ENCODE measurements at regions not wholly inside any gene's neighbourhood (a gene's known extent, or its start where the extent isn't known, plus 50 kb on each side); places are given as distances from the start of the nearest gene placed in this dataset.

DNA sequence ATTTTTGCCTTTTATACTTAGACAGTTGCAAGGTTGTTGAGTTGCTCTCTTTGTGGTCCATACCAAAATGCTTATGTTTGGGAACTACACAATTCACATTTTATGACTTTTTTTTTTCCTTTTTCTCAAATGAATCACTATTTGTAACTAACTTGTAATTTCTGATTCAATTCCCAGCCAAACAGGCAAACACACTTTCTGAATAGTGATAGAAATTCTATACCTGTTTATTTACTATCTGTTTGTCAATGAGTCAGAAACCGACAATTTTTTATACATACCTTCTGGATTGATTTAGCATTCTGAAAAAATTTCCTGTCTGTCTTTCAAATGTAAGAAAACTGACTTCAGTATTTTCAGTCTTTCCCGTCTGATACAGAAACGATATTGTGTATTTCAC is 69.1 kb downstream of the MBL2 start:
- no peak for DNase-seq (ENCODE audit: low spot score)

DNA sequence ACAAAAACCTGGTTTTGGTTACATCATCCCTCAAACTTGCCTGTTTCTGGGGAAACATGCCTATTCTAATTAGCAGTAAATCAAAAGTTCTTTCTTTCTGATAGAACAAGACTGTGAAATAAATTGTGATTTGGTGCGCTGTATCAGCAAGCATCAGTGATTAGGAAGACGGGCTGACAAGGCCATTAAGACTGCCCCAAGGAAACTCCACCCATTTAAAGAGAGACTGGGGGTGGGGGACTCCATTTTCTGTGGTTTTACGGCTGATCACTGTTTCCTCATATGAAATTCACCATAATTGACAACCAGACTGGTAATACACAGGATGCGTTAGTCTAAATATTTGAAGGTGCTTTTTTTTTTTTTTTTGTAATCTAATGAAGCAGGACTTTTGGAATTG is 68.7 kb downstream of the MBL2 start:
- DNase-seq (ENCODE audit: low spot score): no peak

DNA sequence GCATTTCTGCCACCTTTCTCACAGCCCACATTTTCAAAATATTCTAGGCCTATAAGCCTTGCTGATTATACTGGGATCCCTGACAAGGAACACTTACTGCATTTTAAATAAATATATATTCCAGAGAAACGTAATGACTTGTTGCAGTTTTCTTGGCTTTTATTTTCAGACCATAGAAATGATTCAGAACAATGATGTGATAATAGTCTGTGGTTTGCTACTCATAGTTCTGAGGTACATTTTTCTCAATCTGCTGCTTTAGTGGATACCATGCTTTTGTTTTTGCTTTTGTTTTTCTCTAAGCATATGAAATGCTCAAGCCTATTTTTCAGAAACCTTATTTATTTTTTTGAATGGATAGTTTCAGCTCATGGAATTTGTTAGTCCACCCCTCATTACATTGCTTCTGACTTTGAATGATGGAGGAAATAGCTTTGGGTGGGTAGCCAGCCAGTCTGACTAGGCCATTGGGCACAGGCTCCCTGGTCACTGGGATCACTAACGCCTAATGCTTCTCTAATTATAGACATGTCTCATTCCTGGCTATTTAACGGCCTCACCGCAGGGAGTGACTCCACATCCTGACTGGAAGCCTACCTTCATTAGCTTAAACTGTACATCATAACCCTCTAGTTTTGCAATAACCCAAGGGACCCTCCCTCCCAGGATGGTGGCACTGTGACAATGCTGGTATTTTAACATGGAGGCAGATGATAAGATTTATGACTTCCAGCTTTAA is 66.1 kb downstream of the MBL2 start:
- no peak for DNase-seq (ENCODE audit: low spot score)
